Activated T-helper 2 cell treated with anti-CD3 and anti-CD28 coated beads, Interferon-gamma antibody, Interleukin-2, Interleukin-4, amounts not matched to agents 10 μg/mL and 5 μg/mL and 100 μg/mL, durations not matched to agents 14 hours and 24 hours and 36 hours (primary cell): ENCODE measurements at regions not wholly inside any gene's neighbourhood (a gene's known extent, or its start where the extent isn't known, plus 50 kb on each side); places are given as distances from the start of the nearest gene placed in this dataset.

Experiments
- DNase-seq: peaks from one replicate; pipeline ENCODE4 v3.0.0; 2021; ENCODE audit warnings: low spot score
- H3K27ac Mint-ChIP-seq: one replicate; pipeline ENCODE4 v1.8.0; 2021; ENCODE audit warnings: mixed read lengths
- H3K27me3 Mint-ChIP-seq: one replicate; pipeline ENCODE4 v1.8.0; 2021; ENCODE audit warnings: low read depth, mixed read lengths
- H3K36me3 Mint-ChIP-seq: one replicate; pipeline ENCODE4 v1.8.0; 2021; ENCODE audit warnings: low read depth, mixed read lengths
- H3K4me1 Mint-ChIP-seq: one replicate; pipeline ENCODE4 v1.8.0; 2021; ENCODE audit warnings: low read depth, mixed read lengths
- H3K4me3 Mint-ChIP-seq: one replicate; pipeline ENCODE4 v1.8.0; 2021; ENCODE audit warnings: low read depth, mild to moderate bottlenecking, moderate library complexity, mixed read lengths
- H3K9me3 Mint-ChIP-seq: one replicate; pipeline ENCODE4 v1.8.0; 2021; ENCODE audit warnings: mixed read lengths
- intact Hi-C: fragments of 100-400 bp; cut with micrococcal nuclease; formaldehyde crosslinking; loops from one replicate; pipeline ENCODE4 v1.15.1; 2023

DNA sequence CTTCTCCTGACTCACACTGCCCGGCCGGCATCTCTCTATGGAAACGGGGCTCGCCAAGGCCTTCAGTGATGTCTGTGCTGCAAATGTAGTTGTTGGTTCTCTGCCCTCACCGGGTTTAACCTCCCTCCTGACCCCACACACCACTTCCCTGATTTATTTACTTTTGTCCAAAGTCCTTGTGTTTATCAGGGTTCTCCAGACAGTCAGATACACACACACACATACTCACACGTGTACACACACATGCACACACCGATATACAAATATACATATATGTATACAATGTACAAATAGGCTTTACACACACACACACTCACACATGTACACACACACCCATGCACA, 647.0 kb downstream of the BRD1 start:
- no peaks in the 10 kb centered on the region for H3K9me3 Mint-ChIP-seq
- no peak overlapping the region for H3K4me3 Mint-ChIP-seq
- H3K27me3 Mint-ChIP-seq: no peaks in the 10 kb centered on the region
- no peaks in the 10 kb centered on the region for H3K36me3 Mint-ChIP-seq
- intact Hi-C loops: no loop called here
- no peak for DNase-seq
- no peaks in the 10 kb centered on the region for H3K4me1 Mint-ChIP-seq
- no peak overlapping the region for H3K27ac Mint-ChIP-seq

DNA sequence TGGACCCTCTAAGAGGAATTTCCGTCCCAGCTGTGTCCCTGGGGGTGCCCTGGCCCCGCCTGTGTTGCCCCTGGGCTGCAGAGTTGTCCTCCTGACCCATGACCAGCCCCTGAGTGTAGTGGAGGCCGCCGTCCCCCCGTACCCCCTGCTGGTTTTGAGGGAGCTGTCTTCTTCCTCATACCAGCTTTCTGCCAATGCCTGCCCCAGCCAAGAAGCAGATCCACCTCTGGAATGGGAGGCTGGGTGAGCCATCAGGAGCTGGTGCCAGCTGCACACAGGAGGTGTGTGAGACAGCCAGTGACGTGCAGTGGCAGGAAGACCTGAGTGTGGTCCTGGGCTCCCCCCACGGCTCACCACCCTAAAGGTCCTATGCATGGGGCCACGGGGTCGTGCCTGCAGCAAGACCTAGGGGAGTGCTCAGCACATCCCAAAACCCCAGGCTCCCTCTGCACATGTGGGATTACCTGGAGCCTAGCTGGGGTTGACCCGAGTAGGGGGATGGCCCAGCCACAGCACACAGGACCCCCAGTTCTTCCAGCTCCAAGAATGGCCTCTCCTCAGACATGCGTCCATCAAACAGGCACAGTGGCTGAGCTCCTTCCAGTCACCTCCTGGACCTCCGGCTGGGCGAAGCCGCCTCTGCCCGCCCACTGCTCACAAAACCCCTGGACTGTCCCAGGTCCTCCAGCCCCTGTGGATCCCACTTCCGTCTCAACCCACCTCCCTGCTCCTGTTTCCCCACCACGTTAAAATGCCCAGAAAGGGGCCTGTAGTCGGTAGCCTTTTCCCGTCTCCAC, 647.6 kb downstream of the BRD1 start:
- intact Hi-C loops: no loop called here
- no peak overlapping the region for H3K27ac Mint-ChIP-seq
- no peaks in the 10 kb centered on the region for H3K4me1 Mint-ChIP-seq
- DNase-seq: no peak
- H3K9me3 Mint-ChIP-seq: no peaks in the 10 kb centered on the region
- H3K4me3 Mint-ChIP-seq: no peak overlapping the region
- H3K27me3 Mint-ChIP-seq: no peaks in the 10 kb centered on the region
- H3K36me3 Mint-ChIP-seq: no peaks in the 10 kb centered on the region

DNA sequence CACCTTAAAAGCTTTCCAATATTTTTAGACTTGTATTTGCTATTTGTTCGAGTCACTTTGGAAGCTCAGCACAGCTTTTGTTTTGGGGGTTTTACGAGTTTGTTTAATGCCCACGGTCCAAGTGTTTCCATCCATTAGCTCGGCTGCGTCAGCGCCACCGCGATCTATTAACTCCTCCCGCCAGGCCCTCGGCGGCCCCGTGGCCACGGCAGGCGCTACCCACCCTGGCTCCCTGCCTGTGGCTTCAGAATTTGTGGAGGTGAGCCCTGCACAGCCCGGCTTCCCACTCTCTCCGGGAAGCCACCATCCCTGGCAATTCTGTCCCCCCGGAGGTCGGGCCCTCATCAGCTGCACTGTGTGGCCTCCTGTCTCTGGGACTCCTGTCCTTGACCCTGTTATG, 648.5 kb downstream of the BRD1 start:
- intact Hi-C loops: no loop called here
- no peaks in the 10 kb centered on the region for H3K9me3 Mint-ChIP-seq
- H3K36me3 Mint-ChIP-seq: no peaks in the 10 kb centered on the region
- no peaks in the 10 kb centered on the region for H3K27me3 Mint-ChIP-seq
- no peak for DNase-seq
- no peak overlapping the region for H3K27ac Mint-ChIP-seq
- H3K4me3 Mint-ChIP-seq: no peak overlapping the region
- no peaks in the 10 kb centered on the region for H3K4me1 Mint-ChIP-seq

DNA sequence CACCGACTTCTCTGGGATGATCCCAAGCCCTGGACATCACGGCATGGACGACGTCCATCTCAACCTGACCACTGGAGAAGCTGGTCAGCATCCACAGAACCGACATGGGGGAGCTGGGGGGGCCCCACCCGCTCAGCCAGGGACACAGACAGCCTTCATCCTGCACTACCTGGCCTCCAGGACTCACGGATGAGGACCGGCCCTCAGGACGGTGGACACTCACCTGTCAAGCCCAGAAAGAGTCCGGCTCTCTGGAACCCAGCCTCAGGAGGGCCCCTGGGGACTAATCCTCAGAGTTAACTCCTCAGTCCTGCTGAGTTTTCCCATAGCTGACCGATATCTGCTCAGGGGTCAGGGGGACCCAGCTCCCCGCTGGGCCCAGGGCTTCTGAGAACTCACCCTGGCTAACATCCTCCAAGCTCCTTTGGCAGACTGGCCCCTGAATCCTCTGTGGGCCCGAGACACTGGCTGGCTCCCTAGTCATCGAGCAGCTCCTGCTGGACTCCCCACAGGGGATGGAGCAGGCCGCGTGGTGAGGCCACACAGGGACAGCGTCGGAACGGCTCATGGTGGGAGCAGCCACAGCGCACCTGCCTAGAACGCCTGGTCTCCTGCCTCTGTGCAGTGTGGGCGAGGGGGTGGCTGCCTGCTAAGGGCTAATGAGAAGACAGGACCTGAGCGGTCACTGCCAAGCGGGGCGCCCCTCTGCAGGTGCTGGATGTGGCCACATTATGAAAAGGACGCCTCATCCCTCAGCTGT, 649.2 kb downstream of the BRD1 start:
- no peak overlapping the region for H3K27ac Mint-ChIP-seq
- intact Hi-C loops: no loop called here
- H3K4me1 Mint-ChIP-seq: no peaks in the 10 kb centered on the region
- H3K9me3 Mint-ChIP-seq: no peaks in the 10 kb centered on the region
- DNase-seq: no peak
- H3K27me3 Mint-ChIP-seq: no peaks in the 10 kb centered on the region
- no peak overlapping the region for H3K4me3 Mint-ChIP-seq
- H3K36me3 Mint-ChIP-seq: no peaks in the 10 kb centered on the region

DNA sequence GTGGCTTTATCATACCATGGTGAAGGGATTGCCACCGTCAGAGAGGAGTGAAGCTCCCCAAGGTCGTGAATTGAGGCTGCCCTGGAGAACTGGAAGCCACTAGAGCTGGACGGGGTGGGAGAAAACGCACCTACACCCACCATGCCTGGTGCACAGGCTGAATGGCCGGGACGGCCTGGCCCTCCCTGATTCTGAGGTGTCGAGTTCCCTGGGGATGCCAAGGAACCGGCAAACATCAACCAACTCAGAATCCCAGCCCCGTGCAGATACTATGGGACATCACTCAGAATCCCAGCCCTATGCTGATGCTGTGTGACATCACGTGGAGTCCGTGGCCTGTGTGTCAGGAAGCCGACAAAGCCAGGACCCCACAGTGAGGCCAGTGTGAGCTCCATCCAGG, 650.0 kb downstream of the BRD1 start:
- DNase-seq: no peak
- H3K4me1 Mint-ChIP-seq: no peaks in the 10 kb centered on the region
- H3K9me3 Mint-ChIP-seq: no peaks in the 10 kb centered on the region
- no peak overlapping the region for H3K4me3 Mint-ChIP-seq
- intact Hi-C loops: no loop called here
- no peak overlapping the region for H3K27ac Mint-ChIP-seq
- H3K36me3 Mint-ChIP-seq: no peaks in the 10 kb centered on the region
- no peaks in the 10 kb centered on the region for H3K27me3 Mint-ChIP-seq

DNA sequence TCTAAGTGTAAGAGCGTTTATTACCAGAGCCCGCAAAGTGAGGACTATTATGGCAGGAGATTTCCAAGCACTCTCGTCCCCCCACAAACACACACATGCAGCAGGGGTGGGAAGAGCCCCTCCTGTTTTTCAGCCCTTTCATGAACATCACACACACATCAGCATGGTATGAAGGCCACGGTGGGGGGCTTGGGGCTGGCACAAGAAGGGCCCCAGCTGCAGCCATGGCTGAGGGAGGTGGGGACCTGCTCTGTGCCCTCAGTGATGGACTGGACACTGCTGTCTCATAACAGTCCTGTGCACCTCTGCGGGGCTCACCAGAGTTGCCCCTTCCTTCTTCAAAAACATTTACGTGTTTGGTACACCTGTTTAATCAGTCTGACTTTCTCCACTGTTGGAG, 650.7 kb downstream of the BRD1 start:
- no peaks in the 10 kb centered on the region for H3K36me3 Mint-ChIP-seq
- H3K9me3 Mint-ChIP-seq: no peaks in the 10 kb centered on the region
- H3K27ac Mint-ChIP-seq: no peak overlapping the region
- H3K27me3 Mint-ChIP-seq: no peaks in the 10 kb centered on the region
- intact Hi-C loops: no loop called here
- no peak overlapping the region for H3K4me3 Mint-ChIP-seq
- DNase-seq: no peak
- H3K4me1 Mint-ChIP-seq: no peaks in the 10 kb centered on the region

DNA sequence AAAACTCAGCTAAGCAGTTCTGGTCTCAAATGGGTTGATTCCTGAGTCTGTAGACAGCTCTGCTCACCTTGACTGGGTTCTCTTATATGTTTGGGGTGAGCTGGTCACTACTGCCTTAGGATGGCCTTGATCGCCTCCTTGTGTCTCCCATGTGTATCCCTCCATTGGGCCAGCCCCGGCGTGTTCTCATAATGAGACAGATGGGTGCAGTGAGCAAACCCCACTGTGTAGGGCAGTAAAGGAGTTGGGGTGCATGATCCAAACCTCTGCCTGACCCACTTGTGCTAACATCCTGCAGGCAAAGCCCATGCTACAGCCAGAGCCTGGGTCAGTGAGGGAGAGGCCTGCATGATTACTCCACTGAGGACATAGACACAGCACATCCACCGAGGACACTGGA, 657.6 kb downstream of the BRD1 start:
- H3K4me1 Mint-ChIP-seq: no peaks in the 10 kb centered on the region
- no peaks in the 10 kb centered on the region for H3K36me3 Mint-ChIP-seq
- H3K4me3 Mint-ChIP-seq: no peak overlapping the region
- DNase-seq: no peak
- intact Hi-C loops: no loop called here
- H3K9me3 Mint-ChIP-seq: peaks cover 4% of the 10 kb centered on the region
- no peak overlapping the region for H3K27ac Mint-ChIP-seq
- H3K27me3 Mint-ChIP-seq: no peaks in the 10 kb centered on the region

DNA sequence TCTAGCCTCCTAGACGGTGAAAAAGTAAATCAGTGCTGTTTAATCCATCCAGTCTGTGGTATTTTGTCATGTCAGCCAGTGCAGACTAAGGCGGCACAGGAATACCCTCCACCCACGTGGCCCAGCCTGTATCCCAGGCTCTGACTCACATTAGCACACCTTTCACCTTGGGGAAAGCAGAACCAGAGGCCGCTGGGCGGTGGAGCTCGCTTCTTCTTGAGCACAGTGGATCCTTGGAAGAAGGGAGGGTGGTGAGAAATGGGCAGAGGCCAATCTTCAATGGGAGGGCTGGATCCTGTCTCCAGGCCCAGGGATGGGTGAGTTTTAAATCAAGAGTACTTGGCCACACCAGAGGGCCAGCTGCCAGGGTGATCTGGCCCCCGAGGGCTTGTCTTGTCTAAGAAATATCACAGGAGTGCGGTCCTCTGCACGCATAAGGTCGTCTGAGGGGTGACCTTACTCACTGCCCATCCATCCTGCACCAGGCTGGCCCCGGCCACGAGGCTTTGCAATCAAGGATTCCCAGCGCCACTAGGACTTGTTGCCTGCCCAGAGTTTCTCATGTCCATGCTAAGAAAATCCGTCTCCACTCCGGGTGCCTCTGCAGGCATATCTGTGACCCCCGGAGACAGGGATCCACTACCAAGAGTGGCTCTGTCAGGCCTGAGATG, 658.5 kb downstream of the BRD1 start:
- no peak for DNase-seq
- intact Hi-C loops: no loop called here
- Mint-ChIP-seq H3K9me3 (peaks cover 4% of the 10 kb centered on the region), H3K36me3 (no peaks in the 10 kb centered on the region), H3K4me1 (no peaks in the 10 kb centered on the region), H3K4me3 (no peak overlapping the region), H3K27ac (no peak overlapping the region), H3K27me3 (no peaks in the 10 kb centered on the region)

DNA sequence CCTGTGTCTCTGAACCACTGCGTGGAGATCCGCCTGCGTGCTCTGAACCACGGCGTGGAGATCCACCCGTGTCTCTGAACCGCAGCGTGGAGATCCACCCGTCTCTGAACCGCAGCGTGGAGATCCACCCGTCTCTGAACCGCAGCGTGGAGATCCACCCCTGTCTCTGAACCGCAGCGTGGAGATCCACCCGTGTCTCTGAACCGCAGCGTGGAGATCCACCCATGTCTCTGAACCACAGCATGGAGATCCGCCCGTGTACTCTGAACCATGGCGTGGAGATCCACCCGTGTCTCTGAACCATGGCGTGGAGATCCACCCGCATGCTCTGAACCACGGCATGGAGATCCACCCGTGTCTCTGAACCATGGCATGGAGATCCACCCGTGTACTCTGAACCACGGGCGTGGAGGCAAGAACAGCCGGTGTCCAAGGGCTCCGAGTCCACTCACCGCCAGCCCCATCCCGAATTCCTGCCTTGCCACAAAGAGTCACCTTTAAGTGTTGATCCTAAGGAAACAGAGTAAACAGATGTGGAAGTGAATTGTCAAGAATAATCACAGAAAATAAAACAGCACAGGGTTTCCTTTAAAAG, 659.4 kb downstream of the BRD1 start:
- intact Hi-C loops: no loop called here
- Mint-ChIP-seq H3K4me3 (no peak overlapping the region), H3K36me3 (no peaks in the 10 kb centered on the region), H3K4me1 (no peaks in the 10 kb centered on the region), H3K9me3 (peaks cover 4% of the 10 kb centered on the region), H3K27me3 (no peaks in the 10 kb centered on the region), H3K27ac (no peak overlapping the region)
- DNase-seq: no peak

DNA sequence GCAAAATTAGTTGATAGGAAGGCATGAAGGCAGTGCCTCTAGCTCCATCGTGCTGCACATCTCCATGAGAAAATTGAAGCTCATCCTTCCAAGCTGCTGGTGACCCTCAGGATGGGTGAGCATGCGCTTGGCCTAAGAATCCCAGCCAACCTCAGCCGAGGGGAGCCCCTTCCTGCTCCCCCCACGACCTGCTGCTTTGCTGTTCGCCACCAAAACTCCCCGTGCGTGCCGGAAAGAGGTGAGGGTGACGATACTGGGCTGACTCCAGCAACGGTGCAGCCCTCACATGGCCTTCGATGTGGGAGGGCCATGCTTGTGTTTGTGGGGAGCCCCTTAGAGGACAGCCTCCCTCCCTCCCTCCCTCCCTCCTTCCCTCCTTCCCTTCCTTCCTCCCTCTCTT, 660.9 kb downstream of the BRD1 start:
- no peak overlapping the region for H3K27ac Mint-ChIP-seq
- no peak overlapping the region for H3K4me3 Mint-ChIP-seq
- peaks cover 3% of the 10 kb centered on the region for H3K9me3 Mint-ChIP-seq
- DNase-seq: no peak
- no peaks in the 10 kb centered on the region for H3K4me1 Mint-ChIP-seq
- intact Hi-C loops: no loop called here
- no peaks in the 10 kb centered on the region for H3K27me3 Mint-ChIP-seq
- no peaks in the 10 kb centered on the region for H3K36me3 Mint-ChIP-seq

DNA sequence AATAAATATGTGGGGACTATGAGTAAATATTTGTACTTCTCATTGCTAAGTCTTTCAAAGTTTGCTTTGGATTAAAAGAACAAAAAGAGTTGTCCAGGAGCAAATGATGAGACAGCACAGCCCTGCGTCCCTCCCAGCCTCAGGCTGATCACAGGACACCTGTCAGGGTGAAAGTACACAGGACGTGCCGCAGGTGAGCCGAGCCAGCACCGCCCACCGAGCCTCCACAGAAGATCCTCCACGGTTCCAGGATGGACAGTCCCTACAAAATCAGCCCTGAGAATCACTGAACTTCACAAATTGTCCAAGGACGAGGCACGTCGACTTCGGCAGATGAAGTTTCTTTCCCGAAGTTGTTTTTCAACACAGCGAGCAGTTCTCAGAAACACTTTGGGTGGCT, 661.5 kb downstream of the BRD1 start:
- no peaks in the 10 kb centered on the region for H3K4me1 Mint-ChIP-seq
- no peak overlapping the region for H3K27ac Mint-ChIP-seq
- DNase-seq: no peak
- no peaks in the 10 kb centered on the region for H3K36me3 Mint-ChIP-seq
- H3K4me3 Mint-ChIP-seq: no peak overlapping the region
- H3K27me3 Mint-ChIP-seq: no peaks in the 10 kb centered on the region
- intact Hi-C loops: no loop called here
- H3K9me3 Mint-ChIP-seq: no peaks in the 10 kb centered on the region

DNA sequence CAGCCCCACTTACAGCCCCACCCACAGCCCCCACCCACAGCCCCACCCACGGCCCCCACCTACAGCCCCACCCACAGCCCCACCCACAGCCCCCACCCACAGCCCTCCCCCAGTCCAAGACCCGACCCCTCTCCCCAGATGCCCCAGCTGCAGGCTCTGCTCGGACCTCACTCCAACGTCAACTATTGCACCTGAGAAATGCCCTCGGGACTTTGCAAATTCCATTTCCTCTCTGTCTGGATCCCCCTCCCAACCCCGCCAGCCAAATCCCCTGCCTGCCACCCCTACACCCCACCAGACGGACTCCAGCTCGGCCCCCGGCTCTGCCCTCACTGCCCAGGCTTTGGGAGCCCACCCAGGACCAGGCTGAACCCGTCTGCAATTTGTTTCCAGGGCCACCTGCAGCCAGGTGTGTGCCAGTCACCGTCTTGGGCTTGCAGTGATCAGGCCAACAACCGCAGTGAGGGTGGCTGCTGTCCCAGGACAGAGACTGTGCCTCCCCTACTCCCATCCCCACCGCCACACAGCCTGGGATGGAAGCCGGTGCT, 662.8 kb downstream of the BRD1 start:
- H3K9me3 Mint-ChIP-seq: no peaks in the 10 kb centered on the region
- no peak for DNase-seq

More for the DNA sequence above, 662.8 kb downstream of the BRD1 start:
- Mint-ChIP-seq H3K4me3 (no peak overlapping the region), H3K27ac (no peak overlapping the region), H3K36me3 (no peaks in the 10 kb centered on the region), H3K4me1 (no peaks in the 10 kb centered on the region), H3K27me3 (no peaks in the 10 kb centered on the region)
- intact Hi-C loops: no loop called here
